GM19238 (cell line): ENCODE measurements at regions not wholly inside any gene's neighbourhood (a gene's known extent, or its start where the extent isn't known, plus 50 kb on each side); places are given as distances from the start of the nearest gene placed in this dataset.

Experiments used
- DNase-seq: peaks from one replicate; pipeline ENCODE4 v3.0.0; 2011; ENCODE audit warnings: low spot score; ENCODE audit not compliant: insufficient read length

- DNase-seq: no peak
Observed at GRCh38 chr20:39600871-39601270, 638.7 kb downstream of the DHX35 start.

DNA sequence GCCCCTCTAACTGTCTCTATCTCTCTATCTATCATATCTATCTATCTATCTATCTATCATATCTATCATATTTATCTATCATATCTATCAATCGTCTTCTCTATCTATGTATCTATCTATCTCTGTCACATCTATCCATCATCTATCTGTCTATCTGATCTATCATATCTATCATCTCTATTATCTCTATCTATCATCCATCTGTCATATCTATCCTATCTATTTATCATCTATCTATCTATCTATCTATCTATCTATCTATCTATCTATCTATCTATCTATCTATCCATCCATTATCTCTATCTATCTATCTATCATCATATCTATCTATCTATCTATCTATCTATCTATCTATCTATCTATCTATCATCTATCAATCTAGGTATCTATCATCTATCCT lies 638.0 kb downstream of the DHX35 start:
- no peak for DNase-seq

DNA sequence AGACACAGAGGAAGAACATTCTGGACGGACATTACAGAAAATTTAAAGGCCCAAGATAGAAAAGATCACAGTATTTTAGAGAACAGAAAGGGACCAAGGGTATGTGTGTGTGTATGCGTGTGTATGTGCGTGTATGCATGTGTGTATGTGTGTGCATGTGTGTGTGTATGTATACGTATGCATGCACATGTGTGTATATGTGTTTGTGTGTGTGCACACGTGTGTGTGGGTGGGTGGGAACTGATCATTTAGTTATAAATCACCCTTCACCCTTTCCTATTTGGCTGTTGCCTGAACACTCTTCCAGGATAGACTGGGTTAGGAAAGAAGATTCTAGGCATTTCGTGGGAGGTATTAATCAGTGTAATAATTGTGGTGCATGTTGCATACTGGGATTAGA lies 634.4 kb downstream of the DHX35 start:
- no peak for DNase-seq

- no peak for DNase-seq
Observed at GRCh38 chr20:39592371-39592770, 630.2 kb downstream of the DHX35 start.

GRCh38 chr20:39588148-39588757 lies 626.1 kb downstream of the DHX35 start:
- no peak for DNase-seq

DNA sequence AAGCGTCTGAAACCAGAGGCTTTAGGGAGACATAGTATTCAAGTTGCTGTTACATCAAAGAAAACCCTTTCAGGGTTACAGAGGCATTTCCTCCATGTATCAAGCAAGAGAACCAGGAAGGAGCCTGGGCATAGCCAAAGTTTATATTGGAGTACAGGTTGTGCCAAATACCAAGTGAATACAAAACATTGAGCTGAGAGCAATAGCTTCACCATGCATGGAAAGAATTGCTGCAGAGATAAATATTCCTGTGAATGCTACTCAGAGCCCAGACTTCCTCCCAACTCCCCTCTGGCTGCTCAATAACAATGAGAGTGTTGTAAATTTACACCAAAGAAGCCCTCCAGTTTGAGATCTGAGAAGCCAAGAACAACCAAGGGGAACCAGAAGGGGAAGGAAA lies 618.9 kb downstream of the DHX35 start:
- DNase-seq: no peak

GRCh38 chr20:39576771-39577170 lies 614.6 kb downstream of the DHX35 start:
- DNase-seq: no peak

DNA sequence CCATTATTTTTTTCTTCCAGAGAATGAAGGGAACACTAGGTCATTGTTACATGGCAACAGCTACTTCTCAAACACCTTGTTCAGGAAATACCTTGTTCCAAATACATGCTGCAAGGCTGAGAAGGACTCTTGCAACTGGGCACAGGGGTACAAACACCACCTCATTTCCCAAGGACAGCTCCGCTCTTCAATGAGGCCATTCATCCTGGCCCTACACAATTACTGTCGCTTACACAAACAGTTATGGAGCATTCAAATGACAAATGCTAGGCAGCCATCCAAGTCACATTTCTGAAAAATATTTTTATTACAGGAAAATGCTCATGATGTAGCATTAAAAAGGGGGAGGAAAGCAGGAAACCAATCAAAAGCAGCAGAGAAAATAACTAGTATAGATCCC lies 611.9 kb downstream of the DHX35 start:
- DNase-seq: no peak

DNA sequence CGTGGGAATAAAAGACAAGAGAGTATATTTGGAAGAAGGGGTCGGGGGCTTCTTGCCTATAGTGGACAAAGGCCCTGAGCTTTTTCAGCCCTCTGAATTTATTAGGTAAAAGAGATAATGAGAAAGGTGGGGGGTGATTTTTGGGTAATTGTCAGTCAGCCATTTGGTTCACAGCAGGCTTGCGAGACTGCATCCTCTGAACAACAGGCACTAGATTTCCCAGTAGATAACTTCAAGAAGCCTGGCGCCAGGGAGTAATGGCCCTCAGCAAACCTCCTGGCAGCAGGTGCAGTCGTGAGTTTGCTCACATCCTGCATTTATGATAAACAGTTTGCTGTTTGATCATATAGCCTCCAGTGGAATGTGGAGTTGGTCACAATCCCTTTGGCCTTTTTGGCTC lies 609.0 kb downstream of the DHX35 start:
- no peak for DNase-seq

DNA sequence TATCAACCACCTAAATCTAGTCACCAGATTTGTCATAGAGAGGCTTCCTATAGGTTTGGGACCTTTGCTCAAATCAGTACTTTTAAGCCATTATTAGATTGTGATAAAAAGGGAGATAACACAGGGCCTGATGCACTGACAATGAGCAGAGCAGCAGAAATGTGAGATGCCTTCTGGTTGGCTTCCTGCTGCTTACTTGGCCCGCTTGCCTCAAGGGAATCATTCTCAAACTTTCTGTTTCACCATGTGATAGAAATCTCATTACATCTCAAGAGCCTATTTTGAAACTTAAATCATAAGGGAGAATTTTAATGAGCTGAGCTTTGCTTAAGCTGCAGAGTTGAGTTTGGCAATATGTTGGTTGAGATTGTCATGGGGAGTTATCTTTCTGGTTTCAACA lies 606.0 kb downstream of the DHX35 start:
- DNase-seq: no peak

GRCh38 chr20:39563349-39563748 lies 601.2 kb downstream of the DHX35 start:
- DNase-seq: no peak

DNA sequence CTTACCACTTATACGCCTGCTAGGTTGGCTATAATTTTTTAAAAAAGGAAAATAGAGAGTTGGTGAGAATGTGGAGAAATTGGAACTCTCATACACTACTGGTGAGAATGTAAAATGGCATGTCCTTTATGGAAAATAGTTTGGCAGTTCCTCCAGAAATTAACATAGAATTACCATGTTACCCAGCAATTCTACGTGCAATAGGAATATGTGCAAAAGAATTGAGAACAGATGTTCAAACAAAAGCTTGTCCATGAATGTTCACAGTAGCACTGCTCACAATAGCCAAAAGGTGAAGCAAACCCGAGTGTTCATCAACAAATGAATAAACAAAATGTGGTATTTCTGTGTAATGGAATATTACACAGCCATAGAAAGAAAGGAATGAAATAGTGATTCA lies 592.2 kb downstream of the DHX35 start:
- DNase-seq: no peak

- no peak for DNase-seq
Observed at GRCh38 chr20:39553120-39553519, 591.0 kb downstream of the DHX35 start.

DNA sequence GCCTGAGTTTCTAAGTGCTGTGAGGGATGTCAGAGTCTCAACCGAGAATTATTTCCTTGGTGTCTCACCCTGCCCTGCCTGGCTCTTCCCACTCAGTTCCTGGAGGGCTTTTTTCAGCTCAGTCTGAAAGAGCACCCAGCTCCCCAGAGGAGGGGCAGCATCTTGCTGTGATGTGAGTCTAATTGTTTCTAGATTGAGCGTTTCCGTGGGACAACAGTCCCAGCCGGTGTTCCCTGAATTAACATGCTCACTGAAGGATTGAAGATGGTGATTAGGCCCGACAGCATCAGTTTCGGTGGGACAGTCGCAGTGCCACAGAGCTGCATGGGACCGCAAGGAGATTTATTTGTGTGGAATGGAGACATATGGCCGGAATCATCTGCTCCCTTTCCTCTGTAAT lies 587.6 kb downstream of the DHX35 start:
- no peak for DNase-seq

GRCh38 chr20:39547546-39548408 lies 585.6 kb downstream of the DHX35 start:
- DNase-seq: no peak

DNA sequence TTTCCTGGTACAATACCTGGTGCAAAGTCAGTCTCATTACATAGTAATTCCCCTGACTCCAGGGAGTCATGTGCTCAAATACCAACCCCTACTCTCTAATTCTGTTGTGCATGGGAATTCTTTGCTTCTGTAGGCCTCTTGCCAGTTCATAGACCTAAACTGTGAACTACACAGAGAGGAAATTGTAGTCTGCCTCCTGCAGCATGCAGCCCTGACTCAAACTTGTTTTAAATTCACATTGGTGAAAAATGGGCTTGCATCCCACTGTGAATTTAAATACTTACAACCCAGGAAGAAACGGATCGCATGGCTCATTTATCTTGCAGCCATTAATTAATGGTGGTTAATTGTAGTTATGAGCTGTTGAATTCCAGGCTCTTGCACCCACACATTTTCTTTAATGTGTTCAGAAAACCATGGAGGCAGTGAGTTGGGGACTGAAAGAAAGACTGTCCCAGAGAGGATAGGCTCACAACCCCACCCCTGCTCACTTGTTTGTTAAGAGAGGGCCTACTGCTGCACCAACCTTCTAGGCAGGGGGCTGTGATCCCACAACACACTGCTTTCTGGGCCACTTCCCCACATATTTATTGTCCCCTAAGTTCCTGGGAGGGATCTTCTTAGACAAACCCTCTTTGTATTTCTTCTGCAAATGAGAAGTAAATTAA lies 579.1 kb downstream of the DHX35 start:
- DNase-seq: no peak

- DNase-seq: no peak
Observed at GRCh38 chr20:39538317-39538716, 576.2 kb downstream of the DHX35 start.

- no peak for DNase-seq
Observed at GRCh38 chr20:39535301-39535700, 573.2 kb downstream of the DHX35 start.

DNA sequence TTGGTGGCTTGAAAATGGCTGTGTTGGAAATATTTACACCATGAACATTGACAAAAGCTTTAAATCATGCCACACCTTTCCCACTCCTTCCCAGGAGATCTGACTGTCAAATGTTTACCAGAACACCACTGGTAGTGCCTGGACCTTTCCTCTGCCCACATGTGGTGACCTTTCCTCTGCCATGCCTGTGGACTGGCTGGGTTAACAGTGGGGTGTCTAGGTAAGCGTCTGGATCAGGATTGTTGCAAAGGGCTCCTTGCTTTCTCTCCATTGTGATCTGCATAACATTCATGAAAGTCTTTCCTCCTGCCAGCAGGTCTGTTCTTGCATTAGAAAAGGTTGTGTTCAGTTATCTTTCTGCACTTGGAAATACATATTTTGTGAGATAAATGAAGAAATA lies 572.7 kb downstream of the DHX35 start:
- DNase-seq: no peak

GRCh38 chr20:39533858-39534257 lies 571.7 kb downstream of the DHX35 start:
- no peak for DNase-seq

- DNase-seq: no peak
Observed at GRCh38 chr20:39532205-39532604, 570.1 kb downstream of the DHX35 start.

GRCh38 chr20:39528436-39528835 lies 566.3 kb downstream of the DHX35 start:
- no peak for DNase-seq
